ENCODE measurements at regions not wholly inside any gene's neighbourhood (a gene's known extent, or its start where the extent isn't known, plus 50 kb on each side); places are given as distances from the start of the nearest gene placed in this dataset.
"Not testable (repeated sequence)": the region's sequence is repeated elsewhere in the genome, so short reads cannot be mapped to it uniquely, and the experiment has no call there.

DNA sequence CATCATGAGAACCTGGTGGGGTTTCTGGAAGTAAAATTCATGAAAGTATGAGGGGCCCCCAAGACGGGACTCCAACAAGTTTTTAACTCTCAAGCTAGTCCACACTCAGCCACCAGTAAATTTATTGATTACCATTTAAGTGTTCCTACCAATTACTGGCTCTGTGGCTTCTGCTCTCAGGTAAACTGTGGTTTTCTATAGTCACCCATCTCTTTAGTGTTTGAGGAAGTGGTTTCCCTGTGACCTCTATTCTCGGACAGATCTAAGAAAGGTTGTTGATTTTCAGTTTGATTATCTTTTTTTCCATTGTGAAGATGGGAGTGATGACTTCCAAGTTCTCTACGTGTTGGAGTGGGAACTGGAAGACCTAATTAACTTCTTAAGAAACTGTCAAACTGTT is 869.6 kb downstream of the CDY1 start:
- DNase-seq: not testable (repeated sequence)

DNA sequence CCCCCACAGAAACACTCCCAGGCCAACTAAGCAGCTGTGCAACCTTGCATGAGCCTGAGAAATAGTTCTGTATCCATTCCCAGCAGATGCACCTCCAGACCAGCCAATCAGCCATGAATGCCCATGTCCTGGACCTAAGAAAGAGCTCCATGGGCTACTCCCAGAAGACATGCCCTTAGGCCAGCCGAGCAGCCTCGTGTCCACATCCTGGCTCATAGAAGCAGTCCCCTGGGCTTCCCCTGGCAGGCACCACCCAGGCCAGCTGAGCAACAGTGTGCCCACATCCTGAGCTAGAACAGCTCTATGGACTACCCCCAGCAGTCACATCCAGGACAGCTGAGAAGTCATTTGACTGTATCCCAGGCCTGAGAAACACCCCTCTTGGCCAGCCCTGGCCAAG is 899.5 kb downstream of the CDY1 start:
- DNase-seq: not testable (repeated sequence)

DNA sequence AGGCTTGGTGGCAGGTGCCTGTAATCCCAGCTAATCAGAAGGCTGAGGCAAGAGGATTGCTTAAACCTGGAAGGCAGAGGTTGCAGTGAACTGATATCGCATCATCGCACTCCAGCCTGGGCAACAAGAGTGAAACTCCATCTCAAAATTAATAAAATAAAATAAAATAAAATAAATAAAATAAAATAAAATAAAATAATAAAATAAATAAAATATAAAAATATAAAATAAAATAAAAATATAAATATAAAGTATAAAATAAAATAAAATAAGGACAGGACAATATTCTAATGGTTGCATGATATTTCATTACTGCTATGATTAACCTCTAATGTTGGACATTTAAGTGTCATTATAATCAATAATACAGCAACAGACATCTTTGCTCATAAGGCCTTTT is 933.1 kb downstream of the CDY1 start:
- no peak for DNase-seq

DNA sequence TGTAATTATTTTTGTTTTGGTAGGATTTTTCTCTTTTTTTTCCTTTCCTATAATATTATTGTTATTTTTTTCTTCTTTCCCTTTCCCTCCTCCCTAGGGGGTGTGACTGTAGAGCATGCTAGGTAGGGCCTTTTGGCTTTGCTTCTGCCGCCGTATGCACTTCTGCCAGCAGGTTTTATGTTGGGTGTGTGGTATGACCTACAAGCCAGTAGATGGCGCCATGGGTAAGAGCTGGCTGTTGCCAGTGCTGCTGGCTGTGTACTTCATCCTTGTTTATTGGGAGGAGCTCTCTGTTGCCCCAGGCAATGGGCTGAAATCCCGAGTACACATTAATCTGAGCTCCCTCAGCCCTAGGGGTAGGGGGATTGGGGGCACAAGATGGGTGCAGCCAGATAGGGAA is 941.1 kb downstream of the CDY1 start:
- peak in 1 of 56 donors; percentile 0 for DNase-seq
